ENCODE measurements at regions not wholly inside any gene's neighbourhood (a gene's known extent, or its start where the extent isn't known, plus 50 kb on each side); places are given as distances from the start of the nearest gene placed in this dataset.

DNA sequence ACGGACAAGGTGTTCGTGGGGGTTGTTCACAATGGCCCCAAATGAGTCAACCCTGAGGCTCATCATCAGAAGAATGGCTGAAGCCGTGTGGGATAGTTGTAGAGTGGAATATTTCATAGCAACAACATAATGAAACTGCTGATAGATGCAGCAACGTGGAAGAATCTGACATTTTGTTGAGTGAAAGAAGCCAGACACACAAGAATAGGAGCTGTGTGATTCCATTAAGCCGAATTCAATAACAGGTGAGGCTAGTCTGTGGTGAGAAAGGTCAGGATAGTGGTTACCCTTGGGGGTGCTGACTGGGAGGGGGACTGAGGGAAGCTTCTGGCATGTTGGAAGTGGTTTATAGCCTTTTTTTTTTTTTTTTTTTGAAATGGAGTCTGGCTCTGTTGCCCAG, 144.0 kb downstream of the SMAD6 start:
- DNase-seq (ENCODE audit: low read depth, low spot score), result no peak
- in situ Hi-C loops (cut with HindIII; ENCODE audit: low pct_unique_long_range_greater_than_20kb, low sequenced_read_pairs), result no loop called here

GRCh38 chr15:66846811-66847210, 144.8 kb downstream of the SMAD6 start:
- in situ Hi-C loops (cut with HindIII; ENCODE audit: low pct_unique_long_range_greater_than_20kb, low sequenced_read_pairs), result no loop called here
- no peak for DNase-seq (ENCODE audit: low read depth, low spot score)

DNA sequence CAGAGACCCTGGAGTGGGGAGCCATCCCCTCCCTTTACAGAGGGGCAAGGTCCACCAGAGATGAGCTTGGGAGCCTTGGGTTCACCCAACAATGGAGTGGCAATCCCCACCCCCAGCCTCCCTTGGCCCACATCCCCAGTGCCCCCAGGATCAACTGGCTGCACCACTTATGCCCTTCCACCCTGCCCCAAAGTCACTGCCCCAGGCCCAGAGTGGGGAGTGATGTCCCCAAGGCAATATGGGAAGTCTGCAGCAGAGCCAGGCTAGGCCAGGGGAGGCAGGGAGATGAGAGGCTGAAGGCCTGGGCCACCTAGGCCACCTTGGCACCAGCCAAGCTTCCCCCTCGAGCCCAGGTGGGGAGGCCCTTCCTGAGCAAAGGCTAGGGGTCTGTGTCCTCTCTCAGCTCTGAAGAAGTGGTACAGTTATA, 145.5 kb downstream of the SMAD6 start:
- DNase-seq (ENCODE audit: low read depth, low spot score), result no peak
- in situ Hi-C loops (cut with HindIII; ENCODE audit: low pct_unique_long_range_greater_than_20kb, low sequenced_read_pairs), result no loop called here

- in situ Hi-C loops (cut with HindIII; ENCODE audit: low pct_unique_long_range_greater_than_20kb, low sequenced_read_pairs), result no loop called here
- DNase-seq (ENCODE audit: low read depth, low spot score), result no peak
Measured at GRCh38 chr15:66848116-66848515, 146.1 kb downstream of the SMAD6 start.

GRCh38 chr15:66848686-66849392, 146.8 kb downstream of the SMAD6 start:
- in situ Hi-C loops (cut with HindIII; ENCODE audit: low pct_unique_long_range_greater_than_20kb, low sequenced_read_pairs), result no loop called here
- no peak for DNase-seq (ENCODE audit: low read depth, low spot score)

DNA sequence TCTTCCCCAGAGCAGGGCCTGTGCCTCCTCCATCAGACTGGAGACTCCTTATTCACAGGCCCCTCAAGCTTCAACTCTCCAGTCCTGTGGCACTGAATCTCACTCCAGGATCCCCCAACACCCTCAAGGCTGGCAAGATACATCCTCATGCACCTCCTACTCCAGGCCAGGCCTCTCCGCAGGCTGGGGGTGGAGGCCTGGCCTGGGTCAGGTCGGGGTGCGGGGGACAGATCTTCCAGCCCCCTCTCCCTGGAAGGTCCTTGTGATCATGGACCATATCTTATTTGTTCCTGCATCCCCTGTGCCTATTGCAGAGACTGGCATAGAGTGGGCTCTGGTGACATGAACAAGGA, 147.3 kb downstream of the SMAD6 start:
- in situ Hi-C loops (cut with HindIII; ENCODE audit: low pct_unique_long_range_greater_than_20kb, low sequenced_read_pairs), result no loop called here
- no peak for DNase-seq (ENCODE audit: low read depth, low spot score)

- no peak for DNase-seq (ENCODE audit: low read depth, low spot score)
- in situ Hi-C loops (cut with HindIII; ENCODE audit: low pct_unique_long_range_greater_than_20kb, low sequenced_read_pairs), result no loop called here
Measured at GRCh38 chr15:66849746-66850077, 147.7 kb downstream of the SMAD6 start.

GRCh38 chr15:66850078-66850991, 148.3 kb downstream of the SMAD6 start:
- DNase-seq (ENCODE audit: low read depth, low spot score), result no peak
- in situ Hi-C loops (cut with HindIII; ENCODE audit: low pct_unique_long_range_greater_than_20kb, low sequenced_read_pairs), result no loop called here

- no peak for DNase-seq (ENCODE audit: low read depth, low spot score)
- in situ Hi-C loops (cut with HindIII; ENCODE audit: low pct_unique_long_range_greater_than_20kb, low sequenced_read_pairs), result no loop called here
Measured at GRCh38 chr15:66850996-66851310, 148.9 kb downstream of the SMAD6 start.

DNA sequence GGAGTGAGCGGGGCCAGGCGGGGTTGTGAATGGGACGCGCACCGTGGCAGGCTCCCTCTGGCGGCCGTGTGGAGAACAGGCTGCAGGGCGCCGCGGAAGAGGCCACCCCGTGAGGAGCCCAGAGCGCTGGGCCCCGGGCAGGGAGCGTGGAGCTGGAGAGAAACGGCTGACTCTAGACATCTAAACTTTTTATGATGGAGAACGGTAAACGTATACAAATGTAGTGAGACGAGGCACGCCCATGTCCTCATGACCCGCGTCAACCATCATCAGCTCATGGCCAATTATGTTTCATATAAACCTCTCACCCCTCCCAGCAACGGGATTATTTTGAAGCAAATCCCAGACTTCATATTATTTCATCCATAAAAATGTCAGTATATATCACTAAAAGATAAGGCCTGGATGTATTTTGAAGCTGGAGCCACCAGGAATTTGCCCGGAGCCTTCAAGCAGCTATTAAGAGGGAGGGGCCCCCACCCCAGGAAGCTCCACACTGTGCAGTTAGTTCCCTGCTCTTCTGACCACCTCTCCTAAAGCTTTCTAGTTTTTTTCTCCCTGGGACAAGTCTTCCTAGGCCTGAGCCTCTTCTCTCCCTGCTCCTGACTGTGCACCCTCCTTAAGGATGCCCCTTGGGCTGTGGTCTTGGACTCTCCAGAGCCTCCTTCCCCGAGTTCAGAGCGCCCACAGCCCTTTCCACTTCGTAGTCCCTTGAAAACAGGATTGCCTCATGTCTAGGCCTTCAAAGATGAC, 149.5 kb downstream of the SMAD6 start:
- in situ Hi-C loops (cut with HindIII; ENCODE audit: low pct_unique_long_range_greater_than_20kb, low sequenced_read_pairs), result no loop called here
- peak; percentile 83 for DNase-seq (ENCODE audit: low read depth, low spot score)

DNA sequence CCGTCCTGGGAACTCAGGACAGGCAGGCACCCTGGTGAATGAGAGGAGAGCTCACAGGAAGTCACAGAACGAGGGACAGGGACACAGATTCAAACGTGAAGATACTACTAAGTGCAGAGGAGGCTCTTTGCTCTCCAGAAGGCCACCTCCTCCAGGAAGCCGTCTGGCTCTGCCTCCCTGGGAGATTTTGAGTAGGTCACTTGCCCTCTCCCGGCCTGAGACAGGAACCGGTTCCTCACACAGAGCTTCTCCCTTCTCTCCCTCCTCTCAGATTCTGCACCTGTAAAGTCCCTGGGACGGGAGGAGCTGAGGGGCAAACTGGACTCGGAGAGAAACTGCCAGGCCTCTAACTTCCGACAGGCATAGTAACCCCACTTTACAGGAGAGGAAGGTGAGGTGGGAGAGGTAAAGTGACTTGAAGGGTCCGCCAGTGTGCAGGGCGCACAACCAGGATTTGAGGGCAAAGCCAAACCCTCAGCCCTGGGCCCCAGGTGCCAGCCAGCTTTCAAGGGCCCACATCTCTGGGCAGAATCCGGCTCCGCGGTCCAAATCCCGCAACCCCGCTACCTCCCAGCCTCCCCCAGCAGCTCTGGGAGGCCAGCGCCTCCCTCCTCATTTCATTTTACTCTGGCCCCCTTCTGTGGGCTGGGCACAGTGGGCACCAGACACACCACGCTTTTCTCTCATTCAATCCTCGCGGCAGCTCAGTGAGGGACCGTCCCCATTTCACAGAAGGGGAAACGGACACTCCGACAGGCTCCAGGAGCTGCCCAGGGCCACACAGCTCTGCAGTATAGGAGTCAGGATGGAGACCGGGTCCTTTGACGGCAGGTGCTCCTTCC, 150.2 kb downstream of the SMAD6 start:
- in situ Hi-C loops (cut with HindIII; ENCODE audit: low pct_unique_long_range_greater_than_20kb, low sequenced_read_pairs), result no loop called here
- no peak for DNase-seq (ENCODE audit: low read depth, low spot score)

DNA sequence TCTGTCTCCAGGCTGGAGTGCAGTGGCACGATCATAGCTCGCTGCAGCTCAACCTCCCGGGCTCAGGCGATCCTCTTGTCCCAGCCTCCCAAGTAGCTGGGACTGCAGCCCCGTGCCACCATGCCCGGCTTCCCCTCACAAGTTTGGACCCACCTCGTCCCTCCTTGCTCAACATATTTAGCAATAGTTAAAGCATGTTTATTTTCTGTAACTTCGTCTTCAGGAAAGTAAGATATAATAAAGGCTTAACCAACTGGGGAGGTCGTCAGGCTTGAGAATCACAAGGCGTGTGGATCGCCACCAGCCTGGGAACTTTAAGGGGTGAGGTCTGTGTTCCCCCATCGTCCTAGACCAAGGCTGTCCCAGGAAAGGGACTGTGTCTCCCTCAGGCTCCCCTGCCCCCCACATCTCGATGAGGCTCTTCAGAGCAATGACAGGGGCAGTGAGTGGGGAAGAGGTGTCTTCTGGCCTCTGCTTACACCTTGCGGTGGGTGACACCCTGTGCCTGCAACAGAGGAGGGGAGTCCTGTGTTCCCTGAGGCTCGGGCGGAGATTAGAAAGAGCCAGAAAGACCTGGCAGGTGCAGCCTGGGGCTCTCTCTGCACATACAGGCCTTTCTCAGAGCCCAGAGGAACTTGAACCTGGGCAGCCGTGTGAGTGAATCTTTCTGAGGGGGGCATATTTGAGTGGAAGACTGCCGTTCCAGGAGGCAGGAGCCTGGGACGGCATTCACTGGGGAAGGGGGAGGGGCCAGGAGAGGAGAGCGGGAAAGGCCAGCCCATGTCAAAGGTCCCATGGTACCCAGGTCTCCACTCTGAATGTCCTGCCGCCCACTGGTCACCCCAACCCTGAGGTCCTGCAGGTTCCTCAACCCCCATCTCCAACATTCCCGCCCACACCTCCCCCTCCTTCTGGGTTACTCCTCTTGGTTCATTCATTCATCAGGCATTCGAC, 152.3 kb downstream of the SMAD6 start:
- in situ Hi-C loops (cut with HindIII; ENCODE audit: low pct_unique_long_range_greater_than_20kb, low sequenced_read_pairs), result no loop called here
- DNase-seq (ENCODE audit: low read depth, low spot score), result no peak

DNA sequence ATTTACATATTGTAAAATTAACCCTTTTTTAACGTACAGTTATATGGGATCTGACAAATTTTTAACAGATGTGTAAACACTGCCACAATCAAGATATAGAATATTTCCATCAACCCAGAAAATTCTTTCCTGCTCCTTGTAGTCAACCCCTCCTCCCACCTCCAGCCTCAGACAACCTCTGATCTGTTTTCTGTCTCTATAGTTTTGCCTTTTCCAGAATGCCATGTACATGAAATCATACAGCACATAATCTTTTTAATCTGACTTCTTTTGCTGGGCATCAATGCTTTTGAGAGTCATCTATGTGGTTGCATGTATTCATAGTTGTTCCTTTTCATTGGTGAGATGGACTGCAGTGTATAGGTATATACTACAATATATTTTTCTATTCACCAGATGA, 153.0 kb downstream of the SMAD6 start:
- DNase-seq (ENCODE audit: low read depth, low spot score), result no peak
- in situ Hi-C loops (cut with HindIII; ENCODE audit: low pct_unique_long_range_greater_than_20kb, low sequenced_read_pairs), result no loop called here

GRCh38 chr15:66857694-66858093, 155.7 kb downstream of the SMAD6 start:
- DNase-seq (ENCODE audit: low read depth, low spot score), result no peak

DNA sequence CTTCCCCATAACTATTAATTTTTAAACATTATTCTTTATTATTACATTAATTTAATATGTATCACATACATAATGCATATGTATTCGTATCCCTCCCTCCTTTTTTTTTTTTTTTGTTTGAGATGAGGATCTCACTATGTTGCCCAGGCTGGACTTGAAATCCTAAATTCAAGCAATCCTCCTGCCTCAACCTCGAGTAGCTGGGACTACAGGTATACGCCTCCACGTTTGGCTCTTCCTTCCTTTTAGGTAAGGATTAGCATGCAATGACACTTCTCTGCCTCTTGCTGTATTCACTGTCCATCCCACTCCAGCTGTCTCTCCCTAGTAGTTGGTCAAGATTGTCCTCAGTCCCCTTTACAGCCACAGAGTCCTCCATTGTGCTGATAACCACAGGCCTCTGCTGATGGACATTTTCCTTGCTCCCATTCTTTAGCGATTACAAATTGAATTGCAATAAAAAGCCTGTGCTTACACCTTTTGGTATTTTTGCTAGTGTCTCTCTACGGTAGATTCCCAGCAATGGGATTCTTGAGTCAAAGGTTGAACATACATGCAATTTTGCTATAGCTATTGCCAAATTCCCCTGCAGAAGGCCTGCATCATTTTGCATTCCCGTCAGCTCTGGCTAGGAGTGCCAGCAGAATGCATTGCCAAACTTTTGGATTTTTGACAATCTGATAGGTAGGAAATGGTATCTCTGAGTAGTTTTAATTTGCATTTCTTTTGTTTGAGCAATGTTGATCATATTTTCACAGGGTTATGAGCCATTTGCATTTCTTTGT, 156.6 kb downstream of the SMAD6 start:
- DNase-seq (ENCODE audit: low read depth, low spot score), result no peak
- in situ Hi-C loops (cut with HindIII; ENCODE audit: low pct_unique_long_range_greater_than_20kb, low sequenced_read_pairs), result no loop called here

More at GRCh38 chr15:66857694-66858093, 155.7 kb downstream of the SMAD6 start:
- in situ Hi-C loops (cut with HindIII; ENCODE audit: low pct_unique_long_range_greater_than_20kb, low sequenced_read_pairs), result no loop called here

- in situ Hi-C loops (cut with HindIII; ENCODE audit: low pct_unique_long_range_greater_than_20kb, low sequenced_read_pairs), result no loop called here
- no peak for DNase-seq (ENCODE audit: low read depth, low spot score)
Measured at GRCh38 chr15:66859688-66860253, 157.7 kb downstream of the SMAD6 start.

All from SK-MEL-5 (cell line).